Sigmoid colon (tissue), 6 donors: ENCODE measurements at regions not wholly inside any gene's neighbourhood (a gene's known extent, or its start where the extent isn't known, plus 50 kb on each side); places are given as distances from the start of the nearest gene placed in this dataset.
"Not testable (repeated sequence)": the region's sequence is repeated elsewhere in the genome, so short reads cannot be mapped to it uniquely, and the experiment has no call there.

Experiments used
- DNase-seq: peaks from one replicate; pipeline ENCODE4 v3.0.0-alpha.2; 2019
- H3K27ac ChIP-seq, 4 donors: fragments of 200-600 bp; sonication (generic); one replicate each; pipeline ENCODE4 v1.5.1; 2016 to 2019; ENCODE audit warnings: mild to moderate bottlenecking in 1 of 4
- H3K27me3 ChIP-seq, 3 donors: fragments of 200-600 bp; sonication (generic); one replicate each; pipeline ENCODE4 v1.5.1; 2019; ENCODE audit warnings: mild to moderate bottlenecking in 1 of 3
- H3K36me3 ChIP-seq, 4 donors: fragments of 200-600 bp; sonication (generic); one replicate each; pipeline ENCODE4 v1.5.1; 2016 to 2019
- H3K4me1 ChIP-seq, 4 donors: fragments of 200-600 bp; sonication (generic); one replicate each; pipeline ENCODE4 v1.5.1; 2017 to 2019
- H3K4me3 ChIP-seq, 4 donors: fragments of 200-600 bp; sonication (generic); one replicate each; pipeline ENCODE4 v1.5.1; 2017 to 2019; ENCODE audit warnings: mild to moderate bottlenecking in 2 of 4, moderate library complexity in 1 of 4
- H3K9me3 ChIP-seq, 4 donors: fragments of 200-600 bp in 3 of 4; sonication (generic) in 3 of 4; one replicate each; pipeline versions ENCODE4 v1.5.1 to v1.6.1; 2013 to 2019
- CTCF ChIP-seq, 4 experiments: fragments of 450-650 bp in 3 of 4; fragments of 200-600 bp in 1 of 4; IDR thresholded peaks; one replicate each; pipeline ENCODE4 v1.5.1; 2016 to 2019; ENCODE audit warnings: antibody characterized with exemption in 4 of 4, mild to moderate bottlenecking in 3 of 4, moderate library complexity in 2 of 4
- EP300 ChIP-seq, 4 donors: sonication (generic); formaldehyde crosslinking; IDR thresholded peaks; one replicate each; pipeline ENCODE4 v1.6.1; 2017; ENCODE audit warnings: antibody characterized with exemption in 4 of 4
- POLR2A ChIP-seq, 2 donors: fragments of 450-650 bp; IDR thresholded peaks; one replicate each; pipeline ENCODE4 v1.6.1; 2016; ENCODE audit warnings: antibody characterized with exemption in 2 of 2, mild to moderate bottlenecking in 2 of 2, moderate library complexity in 2 of 2
- POLR2AphosphoS5 ChIP-seq, 4 donors: sonication (generic); formaldehyde crosslinking; IDR thresholded peaks; one replicate each; pipeline ENCODE4 v1.6.1; 2017; ENCODE audit warnings: antibody characterized with exemption in 4 of 4
- WGBS, 2 donors: extraction: QIAGEN DNeasy Blood & Tissue Kit; methylation state at CpG; one replicate each; pipeline ENCODE4 v1.1.7; 2013; 5-methylcytosine and 5-hydroxymethylcytosine counted together
- intact Hi-C: fragments of 100-400 bp; cut with DNase I; formaldehyde crosslinking; loops from one replicate; pipeline ENCODE4 v1.15.1; 2023
- donor health status: healthy with polysubstance abuse.
- donor health status: healthy.

GRCh38 chr20:51125105-51125504 lies 102.2 kb upstream of the KCNG1 start:
- Histone ChIP-seq H3K9me3 (no peaks in the 10 kb centered on the region), H3K27ac (peak overlapping the region in 2 of 4 donors; percentile 52 to 68), H3K27me3 (no peaks in the 10 kb centered on the region), H3K4me3 (no peak overlapping the region), H3K36me3 (no peaks in the 10 kb centered on the region), H3K4me1 (peaks cover 0 to 95% (median 70%) of the 10 kb centered on the region in 4 donors)
- intact Hi-C loops = no loop called here
- 19 to 57% methylated on average over 5 of the region's 5 CpGs for WGBS, 2 donors
- DNase-seq = no peak
- TF ChIP-seq CTCF (IDR thresholded peaks at IDR 0.05) = no peak
- no peak for TF ChIP-seq POLR2A (IDR thresholded peaks at IDR 0.05)
- no peak for TF ChIP-seq POLR2AphosphoS5 (IDR thresholded peaks at IDR 0.05)
- TF ChIP-seq EP300 (IDR thresholded peaks at IDR 0.05) = no peak

- not testable (repeated sequence) for H3K9me3 ChIP-seq, H3K27me3 ChIP-seq, DNase-seq, H3K36me3 ChIP-seq, H3K27ac ChIP-seq, H3K4me3 ChIP-seq
- intact Hi-C loops = loop anchor here (2.0 kb wide), 1 partner anchor 33 kb away; no protein-coding TSS in a partner anchor
- H3K4me1 ChIP-seq = peaks cover 0 to 94% (median 65%) of the 10 kb centered on the region in 4 donors
- WGBS, 2 donors = 90 to 92% methylated on average over 1 of the region's 1 CpG
Observed at GRCh38 chr20:51123887-51124286, 101.0 kb upstream of the KCNG1 start.

- H3K4me3 ChIP-seq = no peak overlapping the region
- WGBS, 2 donors = 26 to 41% methylated on average over 7 of the region's 7 CpGs
- TF ChIP-seq POLR2A (IDR thresholded peaks at IDR 0.05) = no peak
- peak in 3 of 4 donors; percentile 32 to 67 (median 67) for TF ChIP-seq POLR2AphosphoS5 (IDR thresholded peaks at IDR 0.05)
- no peaks in the 10 kb centered on the region for H3K9me3 ChIP-seq
- H3K27ac ChIP-seq = peak overlapping the region in 2 of 4 donors; percentile 8 to 38
- intact Hi-C loops = loop anchor here (2.0 kb wide), 1 partner anchor 34 kb away; no protein-coding TSS in a partner anchor
- peaks cover 0 to 86% (median 57%) of the 10 kb centered on the region in 4 donors for H3K4me1 ChIP-seq
- DNase-seq = no peak
- peaks cover 0 to 12% (median 0%) of the 10 kb centered on the region in 3 donors for H3K27me3 ChIP-seq
- H3K36me3 ChIP-seq = no peaks in the 10 kb centered on the region
Observed at GRCh38 chr20:51122931-51123658, 100.2 kb upstream of the KCNG1 start.

- Histone ChIP-seq H3K36me3 (no peaks in the 10 kb centered on the region), H3K4me1 (peaks cover 0 to 76% (median 55%) of the 10 kb centered on the region in 4 donors), H3K9me3 (no peaks in the 10 kb centered on the region), H3K27me3 (peaks cover 0 to 20% (median 0%) of the 10 kb centered on the region in 3 donors), H3K27ac (peak overlapping the region in 2 of 4 donors; percentile 8 to 38), H3K4me3 (no peak overlapping the region)
- TF ChIP-seq POLR2A (IDR thresholded peaks at IDR 0.05) = no peak
- no peak for TF ChIP-seq CTCF (IDR thresholded peaks at IDR 0.05)
- TF ChIP-seq EP300 (IDR thresholded peaks at IDR 0.05) = no peak
- no peak for TF ChIP-seq POLR2AphosphoS5 (IDR thresholded peaks at IDR 0.05)
- intact Hi-C loops = loop anchor here (2.0 kb wide), 1 partner anchor 35 kb away; no protein-coding TSS in a partner anchor
- WGBS, 2 donors = 29 to 42% methylated on average over 3 of the region's 3 CpGs
- DNase-seq = peak; percentile 34
Observed at GRCh38 chr20:51121901-51122412, 99.0 kb upstream of the KCNG1 start.

- TF ChIP-seq CTCF (IDR thresholded peaks at IDR 0.05) (no peak), EP300 (IDR thresholded peaks at IDR 0.05) (peak in 2 of 4 donors; percentile 39 to 58), POLR2A (IDR thresholded peaks at IDR 0.05) (no peak), POLR2AphosphoS5 (IDR thresholded peaks at IDR 0.05) (peak; percentile 74 to 89 (median 82))
- H3K4me3 ChIP-seq = no peak overlapping the region
- H3K9me3 ChIP-seq = no peaks in the 10 kb centered on the region
- peak overlapping the region in 1 of 4 donors; percentile 22 for H3K27ac ChIP-seq
- intact Hi-C loops = no loop called here
- H3K36me3 ChIP-seq = no peaks in the 10 kb centered on the region
- H3K4me1 ChIP-seq = peaks cover 0 to 69% (median 50%) of the 10 kb centered on the region in 4 donors
- WGBS, 2 donors = 22 to 26% methylated on average over 6 of the region's 6 CpGs
- peaks cover 0 to 24% (median 0%) of the 10 kb centered on the region in 3 donors for H3K27me3 ChIP-seq
- DNase-seq = peak; percentile 74
Observed at GRCh38 chr20:51121272-51121671, 98.4 kb upstream of the KCNG1 start.
